Type B pancreatic cell (in vitro differentiated cells): ENCODE measurements at regions not wholly inside any gene's neighbourhood (a gene's known extent, or its start where the extent isn't known, plus 50 kb on each side); places are given as distances from the start of the nearest gene placed in this dataset.

ENCODE experiments used
- DNase-seq: peaks from one replicate; pipeline ENCODE4 v3.0.0; 2021; ENCODE audit warnings: mixed read lengths; ENCODE audit not compliant: unreplicated experiment; ENCODE audit errors: extremely low spot score
- H3K27ac Mint-ChIP-seq: 2 replicates; pipeline ENCODE4 v1.8.0; 2021; ENCODE audit warnings: mild to moderate bottlenecking, mixed read lengths
- H3K27me3 Mint-ChIP-seq: 2 replicates; pipeline ENCODE4 v1.8.0; 2021; ENCODE audit warnings: mixed read lengths
- H3K36me3 Mint-ChIP-seq: 2 replicates; pipeline ENCODE4 v1.8.0; 2021; ENCODE audit warnings: mixed read lengths
- H3K4me1 Mint-ChIP-seq: one replicate; pipeline ENCODE4 v1.8.0; 2021; ENCODE audit warnings: mixed read lengths; ENCODE audit not compliant: unreplicated experiment
- H3K4me3 Mint-ChIP-seq: 2 replicates; pipeline ENCODE4 v1.8.0; 2021; ENCODE audit warnings: mild to moderate bottlenecking, mixed read lengths
- H3K9me3 Mint-ChIP-seq: 2 replicates; pipeline ENCODE4 v1.8.0; 2021; ENCODE audit warnings: mixed read lengths
- TF ChIP-seq, protein P1 (sequence below): fragments of 200-600 bp; sonication (generic); conservative IDR thresholded peaks from 2 replicates; pipeline ENCODE4 v1.5.0; 2021; ENCODE audit warnings: antibody characterized with exemption, mild to moderate bottlenecking

DNA sequence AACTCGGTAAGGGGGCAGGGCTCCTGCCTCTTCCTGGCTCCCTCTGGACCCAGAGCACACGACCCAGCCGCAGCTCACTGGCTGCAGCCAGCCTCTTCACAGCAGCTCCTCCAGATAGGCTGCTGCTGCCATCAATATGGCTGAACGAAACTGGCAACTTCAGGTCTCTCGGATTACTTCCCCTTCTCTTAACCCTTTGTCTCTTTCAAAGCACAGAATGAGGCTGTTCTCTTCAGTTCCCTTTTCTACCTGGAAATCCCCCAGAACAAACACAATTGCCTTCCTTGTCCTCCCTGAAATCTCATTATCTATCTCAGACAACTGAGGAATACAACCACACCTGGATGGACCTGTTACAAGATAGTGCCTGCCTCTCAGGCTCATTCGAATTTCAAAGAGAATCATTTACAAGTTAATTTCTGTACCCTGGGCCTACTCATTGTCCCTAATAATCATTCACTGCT, 193.4 kb upstream of the MBL2 start:
- H3K9me3 Mint-ChIP-seq, result peaks cover 11% of the 10 kb centered on the region
- no peak overlapping the region for H3K27ac Mint-ChIP-seq

DNA sequence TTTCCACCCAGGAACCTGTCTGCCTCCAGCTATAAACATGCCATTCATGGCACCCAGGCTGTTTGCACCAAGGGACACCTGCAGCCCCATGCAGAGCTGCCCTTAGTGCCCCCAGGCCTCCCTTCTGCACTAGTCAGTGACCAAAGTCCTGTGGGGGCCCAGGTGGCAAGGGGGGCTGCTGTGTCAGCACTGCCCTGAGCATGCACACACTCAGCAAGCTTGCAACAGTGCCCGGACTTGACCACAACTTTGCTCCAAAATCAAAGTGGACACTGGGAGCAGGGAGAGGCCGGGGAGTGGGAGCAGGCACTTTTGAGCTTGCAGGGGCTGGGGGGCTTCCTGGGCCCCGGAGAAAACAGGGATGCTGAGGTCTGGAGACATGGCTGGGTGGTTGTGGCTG, 192.9 kb upstream of the MBL2 start:
- Mint-ChIP-seq H3K27ac (no peak overlapping the region), H3K4me1 (peaks cover 17% of the 10 kb centered on the region), H3K36me3 (no peaks in the 10 kb centered on the region), H3K27me3 (no peaks in the 10 kb centered on the region), H3K4me3 (no peak overlapping the region), H3K9me3 (peaks cover 9% of the 10 kb centered on the region)
- DNase-seq, result no peak
- TF ChIP-seq, protein P1, sequence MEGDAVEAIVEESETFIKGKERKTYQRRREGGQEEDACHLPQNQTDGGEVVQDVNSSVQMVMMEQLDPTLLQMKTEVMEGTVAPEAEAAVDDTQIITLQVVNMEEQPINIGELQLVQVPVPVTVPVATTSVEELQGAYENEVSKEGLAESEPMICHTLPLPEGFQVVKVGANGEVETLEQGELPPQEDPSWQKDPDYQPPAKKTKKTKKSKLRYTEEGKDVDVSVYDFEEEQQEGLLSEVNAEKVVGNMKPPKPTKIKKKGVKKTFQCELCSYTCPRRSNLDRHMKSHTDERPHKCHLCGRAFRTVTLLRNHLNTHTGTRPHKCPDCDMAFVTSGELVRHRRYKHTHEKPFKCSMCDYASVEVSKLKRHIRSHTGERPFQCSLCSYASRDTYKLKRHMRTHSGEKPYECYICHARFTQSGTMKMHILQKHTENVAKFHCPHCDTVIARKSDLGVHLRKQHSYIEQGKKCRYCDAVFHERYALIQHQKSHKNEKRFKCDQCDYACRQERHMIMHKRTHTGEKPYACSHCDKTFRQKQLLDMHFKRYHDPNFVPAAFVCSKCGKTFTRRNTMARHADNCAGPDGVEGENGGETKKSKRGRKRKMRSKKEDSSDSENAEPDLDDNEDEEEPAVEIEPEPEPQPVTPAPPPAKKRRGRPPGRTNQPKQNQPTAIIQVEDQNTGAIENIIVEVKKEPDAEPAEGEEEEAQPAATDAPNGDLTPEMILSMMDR, result no peak

More for the DNA sequence above, 193.4 kb upstream of the MBL2 start:
- Mint-ChIP-seq H3K36me3 (no peaks in the 10 kb centered on the region), H3K4me1 (peaks cover 17% of the 10 kb centered on the region), H3K4me3 (no peak overlapping the region), H3K27me3 (no peaks in the 10 kb centered on the region)
- TF ChIP-seq, protein P1, result no peak
- DNase-seq, result no peak

DNA sequence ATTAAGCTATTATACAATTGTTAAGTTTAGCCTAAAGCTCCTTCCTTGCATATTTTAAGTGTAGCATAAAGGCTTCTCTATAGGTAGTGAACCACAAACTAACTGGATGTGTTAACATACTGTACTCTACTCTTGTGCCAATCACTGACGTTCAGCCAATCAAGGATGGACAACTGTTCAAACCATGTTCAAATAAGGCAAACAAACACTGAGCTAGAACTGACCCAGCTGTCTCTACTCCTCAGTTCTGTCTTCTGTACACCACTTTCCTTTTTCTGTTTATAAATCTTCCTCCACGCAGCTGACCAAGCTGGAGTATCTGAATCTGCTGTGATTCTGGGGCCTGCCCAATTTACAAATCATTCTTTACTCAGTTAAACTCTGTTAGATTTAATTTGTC, 188.7 kb upstream of the MBL2 start:
- no peak for DNase-seq
- TF ChIP-seq, protein P1, result no peak
- peaks cover 6% of the 10 kb centered on the region for H3K9me3 Mint-ChIP-seq
- no peaks in the 10 kb centered on the region for H3K36me3 Mint-ChIP-seq
- no peaks in the 10 kb centered on the region for H3K27me3 Mint-ChIP-seq
- H3K27ac Mint-ChIP-seq, result no peak overlapping the region
- peaks cover 15% of the 10 kb centered on the region for H3K4me1 Mint-ChIP-seq
- H3K4me3 Mint-ChIP-seq, result no peak overlapping the region

DNA sequence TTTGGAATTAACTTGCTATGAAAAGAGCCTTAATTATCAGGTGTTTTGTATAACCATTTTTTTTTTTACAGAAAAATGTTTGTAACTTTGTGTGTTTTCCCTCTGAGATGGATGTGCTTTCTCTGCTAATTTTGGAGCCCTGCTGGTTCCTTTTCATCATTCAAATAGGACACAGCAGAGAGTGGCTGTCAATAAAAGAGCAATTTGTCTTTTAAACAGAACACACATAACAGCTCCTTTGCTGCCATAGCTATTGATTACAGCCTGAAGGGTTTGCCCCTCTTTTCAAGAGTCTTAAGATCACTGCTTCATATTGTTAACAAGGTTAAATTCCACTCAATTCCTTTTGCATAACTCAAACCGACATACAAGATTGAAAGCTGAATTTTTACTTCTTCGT, 187.2 kb upstream of the MBL2 start:
- TF ChIP-seq, protein P1, result no peak
- Mint-ChIP-seq H3K4me3 (no peak overlapping the region), H3K4me1 (peaks cover 21% of the 10 kb centered on the region), H3K9me3 (peaks cover 6% of the 10 kb centered on the region), H3K27ac (no peak overlapping the region), H3K36me3 (peaks cover under 1% of the 10 kb centered on the region), H3K27me3 (no peaks in the 10 kb centered on the region)
- DNase-seq, result no peak

DNA sequence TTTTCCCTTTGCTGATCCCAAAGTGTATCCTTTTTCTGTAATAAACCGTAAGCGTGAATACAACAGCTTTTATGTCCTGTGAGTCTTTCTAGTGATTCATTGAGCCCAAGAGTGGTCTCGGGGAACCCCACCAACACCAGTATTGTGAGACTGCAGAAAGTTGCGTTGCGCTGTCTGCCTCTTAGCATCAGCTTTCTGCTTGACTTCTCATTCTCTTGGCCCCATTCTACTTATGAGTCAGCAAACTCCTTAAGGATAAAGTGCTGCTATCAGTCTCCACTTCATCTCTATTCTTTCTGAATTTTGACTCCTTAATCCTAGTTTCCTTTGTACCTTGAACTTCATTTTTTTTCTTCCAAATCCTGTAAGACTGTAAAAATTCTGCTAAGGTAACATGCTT, 184.3 kb upstream of the MBL2 start:
- H3K27me3 Mint-ChIP-seq, result no peaks in the 10 kb centered on the region
- no peak overlapping the region for H3K27ac Mint-ChIP-seq
- peaks cover 6% of the 10 kb centered on the region for H3K36me3 Mint-ChIP-seq
- H3K9me3 Mint-ChIP-seq, result peaks cover 6% of the 10 kb centered on the region
- H3K4me1 Mint-ChIP-seq, result peaks cover 21% of the 10 kb centered on the region
- TF ChIP-seq, protein P1, result no peak
- no peak for DNase-seq
- H3K4me3 Mint-ChIP-seq, result no peak overlapping the region

DNA sequence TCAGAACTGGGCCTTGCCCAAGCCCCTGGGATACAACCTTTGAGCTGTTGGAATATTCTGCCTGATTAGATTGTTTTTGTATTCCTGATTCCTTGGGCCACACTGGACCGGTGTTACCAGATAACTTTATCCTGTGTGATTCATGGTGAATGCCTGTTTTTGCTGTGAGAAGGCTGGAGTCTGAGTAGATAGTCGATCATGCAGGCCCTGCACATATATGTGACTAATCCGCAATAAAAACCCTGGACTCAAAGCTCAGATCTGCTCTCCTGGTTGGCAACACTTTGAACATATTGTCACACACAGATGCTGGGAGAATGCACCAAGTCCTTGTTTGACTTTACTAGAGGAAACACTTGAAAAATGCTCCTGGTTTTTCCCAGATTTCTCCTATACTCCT, 183.9 kb upstream of the MBL2 start:
- H3K4me3 Mint-ChIP-seq, result no peak overlapping the region
- peaks cover 4% of the 10 kb centered on the region for H3K9me3 Mint-ChIP-seq
- peaks cover 17% of the 10 kb centered on the region for H3K4me1 Mint-ChIP-seq
- DNase-seq, result no peak
- TF ChIP-seq, protein P1, result no peak
- H3K27me3 Mint-ChIP-seq, result no peaks in the 10 kb centered on the region
- H3K36me3 Mint-ChIP-seq, result peaks cover 8% of the 10 kb centered on the region
- H3K27ac Mint-ChIP-seq, result no peak overlapping the region
